HEK293 (cell line): ENCODE measurements at regions not wholly inside any gene's neighbourhood (a gene's known extent, or its start where the extent isn't known, plus 50 kb on each side); places are given as distances from the start of the nearest gene placed in this dataset.

Experiments used
- CTCF ChIA-PET: fragments of 350-600 bp; formaldehyde crosslinking; extraction: SDS; loops from one replicate; lab custom pipeline; 2021; ENCODE audit warnings: antibody characterized with exemption; lab: Yijun Ruan, JAX
- POLR2A ChIA-PET: fragments of 300-600 bp; formaldehyde crosslinking; extraction: SDS; loops from one replicate; lab custom pipeline; 2020; ENCODE audit warnings: antibody characterized with exemption, inconsistent platforms; lab: Yijun Ruan, JAX
- H3K27ac ChIP-seq: fragments of 200-500 bp; sonication (Bioruptor generic); 2 replicates; pipeline ENCODE4 v1.5.1; 2014; ENCODE audit warnings: low read depth, low read length, control low read depth, inconsistent platforms; ENCODE audit errors: extremely low read depth
- H3K36me3 ChIP-seq, 2 experiments: fragments of 200-500 bp in 1 of 2; sonication (Bioruptor generic) in 1 of 2; 1 replicate in 1 of 2; 2 replicates in 1 of 2; pipeline ENCODE4 v1.5.1; 2014 to 2017; ENCODE audit warnings: inconsistent platforms in 2 of 2, low read length in 2 of 2; ENCODE audit not compliant: control insufficient read depth in 2 of 2, insufficient read depth in 1 of 2
- H3K4me1 ChIP-seq: fragments of 200-500 bp; sonication (Bioruptor generic); 2 replicates; pipeline ENCODE4 v1.5.1; 2014; ENCODE audit warnings: mild to moderate bottlenecking, low read length, inconsistent platforms; ENCODE audit not compliant: control insufficient read depth, insufficient read depth
- H3K4me3 ChIP-seq: 2 replicates; pipeline ENCODE4 v1.5.1; 2011; ENCODE audit warnings: low read depth, mild to moderate bottlenecking, control low read depth, low read length, moderate library complexity
- H3K9me3 ChIP-seq: fragments of 200-500 bp; sonication (Bioruptor generic); 2 replicates; pipeline ENCODE4 v1.5.1; 2014; ENCODE audit warnings: low read depth, low read length, inconsistent platforms; ENCODE audit not compliant: control insufficient read depth, insufficient read depth
- SP2 ChIP-seq: fragments of 450-650 bp; formaldehyde crosslinking; IDR thresholded peaks from 2 replicates; pipeline ENCODE4 v1.5.1; 2016; ENCODE audit warnings: missing biosample characterization, missing genetic modification characterization
- ZBTB17 ChIP-seq: fragments of 450-650 bp; formaldehyde crosslinking; IDR thresholded peaks from 2 replicates; pipeline ENCODE4 v1.5.1; 2016; ENCODE audit warnings: missing biosample characterization, missing genetic modification characterization
- ZFP41 ChIP-seq: fragments of 450-650 bp; formaldehyde crosslinking; IDR thresholded peaks from 2 replicates; pipeline ENCODE4 v1.5.1; 2016; ENCODE audit warnings: missing biosample characterization, missing genetic modification characterization, borderline replicate concordance
- ZFP69B ChIP-seq: fragments of 450-650 bp; formaldehyde crosslinking; IDR thresholded peaks from 2 replicates; pipeline ENCODE4 v1.5.1; 2016; ENCODE audit warnings: missing biosample characterization, missing genetic modification characterization
- ZIC2 ChIP-seq: fragments of 450-650 bp; formaldehyde crosslinking; IDR thresholded peaks from 2 replicates; pipeline ENCODE4 v1.5.1; 2016; ENCODE audit warnings: missing biosample characterization, missing genetic modification characterization
- ZNF324 ChIP-seq: fragments of 450-650 bp; formaldehyde crosslinking; IDR thresholded peaks from 2 replicates; pipeline ENCODE4 v1.5.1; 2016; ENCODE audit warnings: missing biosample characterization, missing genetic modification characterization
- ZNF76 ChIP-seq: fragments of 450-650 bp; formaldehyde crosslinking; IDR thresholded peaks from 2 replicates; pipeline ENCODE4; 2016; ENCODE audit warnings: low read depth, missing biosample characterization, missing genetic modification characterization, borderline replicate concordance
- ZNF830 ChIP-seq: fragments of 450-650 bp; IDR thresholded peaks from 2 replicates; pipeline ENCODE4 v1.5.0; 2018; ENCODE audit warnings: missing biosample characterization, missing genetic modification characterization, low read depth, mild to moderate bottlenecking, moderate library complexity
- TF ChIP-seq, protein P1 (sequence below): fragments of 450-650 bp; formaldehyde crosslinking; IDR thresholded peaks from 2 replicates; pipeline ENCODE4 v1.5.1; 2017; ENCODE audit warnings: missing biosample characterization, missing genetic modification characterization
- TF ChIP-seq, protein P2 (sequence below): fragments of 450-650 bp; formaldehyde crosslinking; conservative IDR thresholded peaks from 2 replicates; pipeline ENCODE4 v1.5.1; 2016; ENCODE audit warnings: low read depth, missing biosample characterization, missing genetic modification characterization

DNA sequence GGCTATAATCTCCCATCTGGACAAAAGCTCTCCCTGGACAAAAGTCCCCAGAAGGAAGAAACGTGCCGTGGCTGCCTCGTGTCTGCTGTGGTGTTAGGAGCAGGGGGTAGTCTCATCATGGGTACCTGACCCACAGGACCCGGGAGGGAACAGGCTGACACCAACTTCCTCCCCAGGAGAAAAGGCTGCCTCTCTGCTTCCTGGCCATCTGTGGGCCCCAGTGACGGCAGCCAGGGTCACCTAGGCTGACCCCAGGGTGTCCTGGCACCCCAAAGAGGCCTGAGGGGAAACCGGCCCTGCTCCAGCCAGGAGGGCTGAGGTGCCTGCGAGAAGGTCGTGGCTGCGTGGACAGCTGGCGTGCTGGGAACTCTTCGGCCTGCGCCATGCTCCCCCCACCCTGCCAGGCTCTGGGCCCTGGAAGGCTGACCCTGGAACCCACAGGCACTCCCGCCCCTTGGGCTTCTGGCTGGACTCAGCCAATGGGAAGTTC is 133.9 kb downstream of the RFLNA start (continued):
- TF ChIP-seq SP2 (tag by site-specific recombination) (no peak), ZNF830 (tag by site-specific recombination) (no peak), ZNF324 (no peak)
- TF ChIP-seq, all 188 proteins: peak for 0

DNA sequence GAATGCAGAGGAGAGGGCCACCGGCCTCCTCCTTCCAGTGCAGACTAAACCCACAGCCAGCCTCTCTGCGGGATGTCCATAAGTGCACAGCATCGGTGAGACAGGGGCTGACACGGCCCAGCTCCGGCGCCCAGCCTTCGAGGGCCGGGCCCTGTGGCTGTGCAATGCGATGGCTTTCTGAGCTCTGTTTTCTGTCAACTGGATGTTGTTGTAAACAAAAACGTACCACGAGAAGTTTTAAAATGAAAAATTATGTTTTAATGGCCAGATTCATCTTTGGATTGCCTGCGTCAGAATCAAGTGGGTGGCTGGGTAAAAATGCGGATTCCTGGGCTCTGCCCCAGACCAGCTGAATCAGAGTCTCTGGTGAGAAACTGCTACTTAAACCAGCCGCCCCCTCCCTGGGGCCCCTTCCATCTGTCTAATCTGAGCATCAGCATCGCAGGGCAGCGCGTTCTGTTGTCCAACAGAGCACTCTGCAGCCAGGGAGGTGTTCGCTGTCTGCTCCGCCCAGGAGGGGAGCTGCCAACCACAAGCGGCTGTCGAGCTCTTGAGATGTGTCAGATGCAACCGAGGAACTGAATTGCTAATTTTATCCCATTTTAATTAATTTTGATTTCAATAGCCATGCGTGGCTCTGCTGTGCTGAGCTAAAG is 133.4 kb downstream of the RFLNA start:
- H3K27ac ChIP-seq, result no peak overlapping the region
- H3K4me3 ChIP-seq, result no peak overlapping the region
- H3K36me3 ChIP-seq, result peaks cover 0 to 61% of the 10 kb centered on the region in 2 experiments; a peak in 2 of 3 replicates
- POLR2A ChIA-PET, result no interaction called here
- no peaks in the 10 kb centered on the region for H3K9me3 ChIP-seq
- peaks cover 4% of the 10 kb centered on the region for H3K4me1 ChIP-seq
- TF ChIP-seq, protein P1, sequence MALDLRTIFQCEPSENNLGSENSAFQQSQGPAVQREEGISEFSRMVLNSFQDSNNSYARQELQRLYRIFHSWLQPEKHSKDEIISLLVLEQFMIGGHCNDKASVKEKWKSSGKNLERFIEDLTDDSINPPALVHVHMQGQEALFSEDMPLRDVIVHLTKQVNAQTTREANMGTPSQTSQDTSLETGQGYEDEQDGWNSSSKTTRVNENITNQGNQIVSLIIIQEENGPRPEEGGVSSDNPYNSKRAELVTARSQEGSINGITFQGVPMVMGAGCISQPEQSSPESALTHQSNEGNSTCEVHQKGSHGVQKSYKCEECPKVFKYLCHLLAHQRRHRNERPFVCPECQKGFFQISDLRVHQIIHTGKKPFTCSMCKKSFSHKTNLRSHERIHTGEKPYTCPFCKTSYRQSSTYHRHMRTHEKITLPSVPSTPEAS (tag by site-specific recombination), result peak; percentile 4; the same call in 1 of the 2 replicates
- TF ChIP-seq, protein P2, sequence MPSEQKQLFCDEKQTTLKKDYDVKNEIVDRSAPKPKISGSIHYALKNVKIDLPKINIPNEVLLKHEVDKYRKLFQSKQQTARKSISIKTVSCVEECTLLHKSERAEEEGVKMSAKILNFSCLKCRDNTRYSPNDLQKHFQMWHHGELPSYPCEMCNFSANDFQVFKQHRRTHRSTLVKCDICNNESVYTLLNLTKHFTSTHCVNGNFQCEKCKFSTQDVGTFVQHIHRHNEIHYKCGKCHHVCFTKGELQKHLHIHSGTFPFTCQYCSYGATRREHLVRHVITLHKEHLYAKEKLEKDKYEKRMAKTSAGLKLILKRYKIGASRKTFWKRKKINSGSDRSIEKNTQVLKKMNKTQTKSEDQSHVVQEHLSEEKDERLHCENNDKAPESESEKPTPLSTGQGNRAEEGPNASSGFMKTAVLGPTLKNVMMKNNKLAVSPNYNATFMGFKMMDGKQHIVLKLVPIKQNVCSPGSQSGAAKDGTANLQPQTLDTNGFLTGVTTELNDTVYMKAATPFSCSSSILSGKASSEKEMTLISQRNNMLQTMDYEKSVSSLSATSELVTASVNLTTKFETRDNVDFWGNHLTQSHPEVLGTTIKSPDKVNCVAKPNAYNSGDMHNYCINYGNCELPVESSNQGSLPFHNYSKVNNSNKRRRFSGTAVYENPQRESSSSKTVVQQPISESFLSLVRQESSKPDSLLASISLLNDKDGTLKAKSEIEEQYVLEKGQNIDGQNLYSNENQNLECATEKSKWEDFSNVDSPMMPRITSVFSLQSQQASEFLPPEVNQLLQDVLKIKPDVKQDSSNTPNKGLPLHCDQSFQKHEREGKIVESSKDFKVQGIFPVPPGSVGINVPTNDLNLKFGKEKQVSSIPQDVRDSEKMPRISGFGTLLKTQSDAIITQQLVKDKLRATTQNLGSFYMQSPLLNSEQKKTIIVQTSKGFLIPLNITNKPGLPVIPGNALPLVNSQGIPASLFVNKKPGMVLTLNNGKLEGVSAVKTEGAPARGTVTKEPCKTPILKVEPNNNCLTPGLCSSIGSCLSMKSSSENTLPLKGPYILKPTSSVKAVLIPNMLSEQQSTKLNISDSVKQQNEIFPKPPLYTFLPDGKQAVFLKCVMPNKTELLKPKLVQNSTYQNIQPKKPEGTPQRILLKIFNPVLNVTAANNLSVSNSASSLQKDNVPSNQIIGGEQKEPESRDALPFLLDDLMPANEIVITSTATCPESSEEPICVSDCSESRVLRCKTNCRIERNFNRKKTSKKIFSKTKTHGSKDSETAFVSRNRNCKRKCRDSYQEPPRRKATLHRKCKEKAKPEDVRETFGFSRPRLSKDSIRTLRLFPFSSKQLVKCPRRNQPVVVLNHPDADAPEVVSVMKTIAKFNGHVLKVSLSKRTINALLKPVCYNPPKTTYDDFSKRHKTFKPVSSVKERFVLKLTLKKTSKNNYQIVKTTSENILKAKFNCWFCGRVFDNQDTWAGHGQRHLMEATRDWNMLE (tag by site-specific recombination), result no peak
- TF ChIP-seq, all 188 proteins: peak for 1
- CTCF ChIA-PET, result interaction anchor here (0.6 kb wide), 1 partner anchor 10 kb away, joined by 4 read pairs; no protein-coding TSS in a partner anchor

DNA sequence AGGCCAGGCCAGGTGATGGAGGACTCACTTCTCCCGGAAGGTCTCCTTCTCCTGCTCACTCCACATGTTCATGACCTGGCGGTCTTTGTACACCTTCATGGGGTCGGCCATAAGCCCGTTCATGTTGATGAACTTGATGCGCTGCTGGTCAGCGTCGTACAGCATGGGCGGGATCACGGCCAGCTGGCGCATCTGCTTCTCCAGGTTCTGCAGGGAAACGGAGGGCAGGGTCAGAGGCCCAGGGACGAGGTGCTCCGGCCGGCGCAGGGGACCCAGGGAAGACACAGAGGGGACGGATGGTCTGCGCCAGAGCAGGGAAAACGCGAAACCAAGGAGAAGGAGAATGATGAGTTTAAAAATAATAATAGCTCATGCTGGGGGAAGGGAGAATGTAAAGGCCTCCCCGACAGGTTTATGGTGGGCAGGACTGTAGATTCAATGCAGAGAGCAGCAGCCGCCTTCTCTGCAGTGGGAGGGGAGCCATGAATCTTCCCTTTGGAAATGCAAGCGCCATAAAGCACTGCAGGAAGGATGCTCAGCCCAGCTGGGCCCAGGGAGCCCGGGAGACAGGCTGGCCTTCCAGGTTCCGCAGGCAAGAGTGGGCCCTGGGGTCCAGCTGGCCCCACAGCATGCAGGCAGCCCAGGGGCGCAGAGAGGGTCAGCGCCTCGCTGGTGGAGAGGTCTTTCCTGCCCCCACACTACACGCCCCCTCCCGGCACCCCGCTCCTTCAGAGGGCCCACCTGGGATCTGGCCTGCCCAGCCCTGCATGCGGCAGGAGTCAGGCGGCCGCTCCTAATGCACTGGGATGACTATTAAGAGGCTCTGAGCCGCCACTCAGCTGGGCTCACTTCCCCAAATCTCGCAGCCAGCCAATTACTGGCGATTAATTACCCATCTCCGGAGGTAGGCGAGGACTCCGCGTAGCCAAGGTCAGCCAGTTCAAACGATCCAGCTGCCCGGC is 132.0 kb downstream of the RFLNA start:
- Histone ChIP-seq H3K36me3 (peaks cover 0 to 60% of the 10 kb centered on the region in 2 experiments; a peak in 2 of 3 replicates), H3K9me3 (no peaks in the 10 kb centered on the region), H3K4me3 (no peak overlapping the region), H3K4me1 (peaks cover 15% of the 10 kb centered on the region), H3K27ac (no peak overlapping the region)
- ChIA-PET POLR2A (no interaction called here), CTCF (interaction anchor here (0.7 kb wide), 1 partner anchor 28 kb away, joined by 3 read pairs; no protein-coding TSS in a partner anchor)
- TF ChIP-seq ZFP69B (tag by site-specific recombination), result no peak
- no peak for TF ChIP-seq ZFP41 (tag by site-specific recombination)
- TF ChIP-seq ZNF76 (tag by site-specific recombination), result no peak
- TF ChIP-seq ZBTB17 (tag by site-specific recombination), result no peak
- TF ChIP-seq ZIC2 (tag by site-specific recombination), result peak; percentile 92
